NCI-H510A (cell line): ENCODE measurements at regions not wholly inside any gene's neighbourhood (a gene's known extent, or its start where the extent isn't known, plus 50 kb on each side); places are given as distances from the start of the nearest gene placed in this dataset.
"Not testable (repeated sequence)": the region's sequence is repeated elsewhere in the genome, so short reads cannot be mapped to it uniquely, and the experiment has no call there.

ENCODE experiments used
- DNase-seq: peaks from one replicate; lab custom pipeline; 2025; lab: John Stamatoyannopoulos, UW

- no peak for DNase-seq
Observed at GRCh38 chr2:52558265-52558664, 1209.3 kb upstream of the CHAC2 start.

GRCh38 chr2:52542297-52542696 is 1225.3 kb upstream of the CHAC2 start:
- no peak for DNase-seq

- no peak for DNase-seq
Observed at GRCh38 chr2:52539026-52539970, 1228.3 kb upstream of the CHAC2 start.

- DNase-seq, result no peak
Observed at GRCh38 chr2:52537588-52537987, 1230.0 kb upstream of the CHAC2 start.

GRCh38 chr2:52536929-52537460 is 1230.6 kb upstream of the CHAC2 start:
- DNase-seq, result no peak

GRCh38 chr2:52532956-52533355 is 1234.6 kb upstream of the CHAC2 start:
- DNase-seq, result no peak

- no peak for DNase-seq
Observed at GRCh38 chr2:52526735-52527134, 1240.9 kb upstream of the CHAC2 start.

- no peak for DNase-seq
Observed at GRCh38 chr2:52520644-52521043, 1247.0 kb upstream of the CHAC2 start.

GRCh38 chr2:52518678-52519077 is 1248.9 kb upstream of the CHAC2 start:
- no peak for DNase-seq

GRCh38 chr2:52512760-52513159 is 1254.8 kb upstream of the CHAC2 start:
- no peak for DNase-seq

GRCh38 chr2:52510432-52510831 is 1257.2 kb upstream of the CHAC2 start:
- no peak for DNase-seq

- DNase-seq, result no peak
Observed at GRCh38 chr2:52502476-52502860, 1265.1 kb upstream of the CHAC2 start.

GRCh38 chr2:52501715-52502475 is 1265.7 kb upstream of the CHAC2 start:
- no peak for DNase-seq

- no peak for DNase-seq
Observed at GRCh38 chr2:52500561-52500960, 1267.0 kb upstream of the CHAC2 start.

- no peak for DNase-seq
Observed at GRCh38 chr2:52498077-52498750, 1269.4 kb upstream of the CHAC2 start.

GRCh38 chr2:52495816-52496215 is 1271.8 kb upstream of the CHAC2 start:
- no peak for DNase-seq

- DNase-seq, result no peak
Observed at GRCh38 chr2:52477166-52477565, 1290.4 kb upstream of the CHAC2 start.

GRCh38 chr2:52475590-52475989 is 1292.0 kb upstream of the CHAC2 start:
- no peak for DNase-seq

GRCh38 chr2:52474091-52474490 is 1293.5 kb upstream of the CHAC2 start:
- DNase-seq, result no peak

- no peak for DNase-seq
Observed at GRCh38 chr2:52473526-52473925, 1294.1 kb upstream of the CHAC2 start.

- DNase-seq, result not testable (repeated sequence)
Observed at GRCh38 chr2:52470457-52470856, 1297.1 kb upstream of the CHAC2 start.

- DNase-seq, result no peak
Observed at GRCh38 chr2:52467189-52467588, 1300.4 kb upstream of the CHAC2 start.
